SK-MEL-5 (cell line): ENCODE measurements at regions not wholly inside any gene's neighbourhood (a gene's known extent, or its start where the extent isn't known, plus 50 kb on each side); places are given as distances from the start of the nearest gene placed in this dataset.
"Not testable (repeated sequence)": the region's sequence is repeated elsewhere in the genome, so short reads cannot be mapped to it uniquely, and the experiment has no call there.

Experiments
- DNase-seq: peaks from one replicate; pipeline ENCODE4 v3.0.0-alpha.2; 2016; ENCODE audit warnings: low read depth, low spot score
- in situ Hi-C: cut with HindIII; loops from 2 replicates; pipeline ENCODE4 v1.10.0; 2016; ENCODE audit warnings: low sequenced_read_pairs, high pct_unique_total_duplicates, low pct_unique_long_range_greater_than_20kb

DNA sequence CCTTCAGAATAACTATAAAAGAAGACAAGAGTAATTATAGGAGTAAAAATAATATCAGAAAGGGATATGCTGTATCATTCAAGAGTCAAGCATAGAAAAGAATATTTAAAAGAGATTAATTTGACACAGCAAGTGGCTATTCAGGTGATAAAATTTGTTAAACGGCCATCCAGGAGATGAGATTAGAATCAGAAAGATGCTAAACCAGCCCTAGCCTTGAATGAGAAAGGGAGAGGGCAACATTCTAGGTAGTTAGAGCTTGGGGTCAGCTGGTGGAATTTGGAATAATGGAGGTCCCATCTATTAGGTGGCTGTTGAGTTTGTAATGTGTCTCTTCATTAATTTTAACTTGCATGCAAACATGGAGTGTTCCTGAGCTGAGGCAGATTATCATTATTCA, 350.5 kb upstream of the PABPC4L start:
- in situ Hi-C loops: no loop called here
- DNase-seq: no peak

DNA sequence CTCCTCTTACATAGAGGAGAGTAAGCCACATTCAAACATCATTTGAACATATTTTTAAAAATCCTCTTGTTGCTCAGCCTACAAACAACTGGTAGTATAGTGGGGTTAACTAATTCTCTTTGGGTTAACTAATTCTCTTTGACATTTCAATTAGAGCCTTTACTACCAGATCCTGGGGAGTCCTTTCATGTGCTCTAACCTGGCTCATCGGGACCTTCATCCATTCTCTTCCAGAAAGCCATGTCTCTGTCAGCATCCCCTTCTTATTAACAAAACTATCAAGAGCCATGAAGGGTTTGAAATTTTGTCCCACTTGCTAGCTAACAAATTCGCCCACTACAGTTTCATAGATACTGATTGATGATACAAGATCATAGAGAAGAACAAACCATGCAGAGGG, 349.8 kb upstream of the PABPC4L start:
- in situ Hi-C loops: no loop called here
- no peak for DNase-seq

DNA sequence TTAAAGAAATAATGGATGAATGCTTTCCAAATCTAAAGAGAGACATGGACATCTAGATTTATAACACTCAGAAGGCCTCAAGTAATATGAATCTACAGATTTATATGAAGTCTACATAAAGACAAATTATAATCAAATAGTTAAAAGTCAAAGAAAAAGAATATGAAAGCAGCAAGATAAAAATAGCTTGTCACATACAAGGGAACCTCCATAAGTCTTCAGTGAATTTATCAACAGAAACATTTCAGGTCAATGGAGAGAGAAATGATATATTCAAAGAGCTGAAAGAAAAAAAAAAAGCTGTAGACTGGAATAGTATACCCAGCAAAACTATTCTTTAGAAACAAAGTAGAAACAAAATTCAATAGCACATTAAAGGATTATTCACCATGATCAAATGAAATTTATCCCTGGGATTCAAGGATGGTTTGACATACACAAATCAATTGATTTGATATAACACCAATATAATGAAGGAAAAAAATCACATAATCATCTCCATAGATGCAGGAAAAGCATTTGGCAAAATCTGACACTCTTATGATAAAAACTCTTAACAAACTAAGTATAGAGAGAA, 346.6 kb upstream of the PABPC4L start:
- DNase-seq: no peak
- in situ Hi-C loops: no loop called here

DNA sequence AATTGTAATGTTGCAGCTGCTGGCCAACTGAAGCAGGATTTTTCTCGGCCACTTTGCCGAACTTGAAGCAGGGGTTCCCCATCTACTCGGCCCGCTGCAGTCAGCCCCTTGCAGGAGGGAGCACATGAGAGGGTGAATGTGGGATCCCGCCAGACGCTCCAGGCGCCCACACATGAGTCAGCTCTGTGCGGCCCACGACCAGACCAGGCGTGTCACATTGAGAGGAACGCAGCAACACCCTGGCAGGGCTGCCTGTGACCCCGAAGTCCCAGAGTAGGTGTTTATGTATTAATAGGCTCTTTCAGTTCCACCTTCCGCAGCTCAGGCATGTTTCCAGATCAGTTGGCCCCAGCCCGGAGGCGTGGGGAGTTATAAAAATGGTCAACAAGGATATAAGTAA, 344.7 kb upstream of the PABPC4L start:
- in situ Hi-C loops: no loop called here
- DNase-seq: no peak

DNA sequence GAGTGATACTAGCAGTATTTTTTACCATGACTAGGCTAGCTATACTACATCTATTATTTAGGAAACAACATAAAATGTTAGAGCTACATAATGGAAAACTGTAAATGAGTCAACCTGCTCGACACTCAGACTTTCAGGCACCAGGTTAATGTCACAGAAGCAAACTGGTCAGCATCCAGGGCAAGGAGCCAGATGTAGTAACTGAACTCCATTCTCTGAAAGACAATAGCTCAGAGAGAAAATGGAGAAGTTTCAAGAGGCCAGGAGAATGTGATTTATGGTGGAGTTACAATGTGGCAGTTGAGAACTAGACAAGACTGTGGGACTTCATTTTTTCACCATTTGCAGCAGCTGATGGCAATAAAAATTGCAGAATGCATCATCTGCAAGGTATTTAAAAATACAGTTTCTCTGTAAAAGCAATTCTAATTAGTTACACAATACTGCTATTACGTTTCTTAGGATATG, 342.7 kb upstream of the PABPC4L start:
- in situ Hi-C loops: no loop called here
- DNase-seq: no peak

DNA sequence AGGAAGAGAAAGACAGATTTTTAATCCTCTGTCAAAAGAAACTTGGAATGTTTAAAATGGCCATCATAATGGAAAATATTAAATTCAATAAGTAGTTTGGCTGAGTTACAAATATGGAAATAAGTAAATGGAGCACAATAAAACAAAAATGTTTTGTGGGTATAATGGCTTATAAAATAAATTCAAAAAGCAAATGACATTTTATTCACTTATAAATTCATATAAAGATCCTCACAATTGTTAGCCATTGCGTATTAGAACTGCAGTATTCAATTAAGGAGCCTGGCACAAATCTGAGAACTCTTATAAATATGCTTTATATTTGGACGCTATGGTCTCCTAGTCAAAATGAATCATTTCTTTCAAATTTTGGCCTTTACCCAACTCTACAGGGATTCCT, 339.0 kb upstream of the PABPC4L start:
- DNase-seq: no peak
- in situ Hi-C loops: no loop called here

DNA sequence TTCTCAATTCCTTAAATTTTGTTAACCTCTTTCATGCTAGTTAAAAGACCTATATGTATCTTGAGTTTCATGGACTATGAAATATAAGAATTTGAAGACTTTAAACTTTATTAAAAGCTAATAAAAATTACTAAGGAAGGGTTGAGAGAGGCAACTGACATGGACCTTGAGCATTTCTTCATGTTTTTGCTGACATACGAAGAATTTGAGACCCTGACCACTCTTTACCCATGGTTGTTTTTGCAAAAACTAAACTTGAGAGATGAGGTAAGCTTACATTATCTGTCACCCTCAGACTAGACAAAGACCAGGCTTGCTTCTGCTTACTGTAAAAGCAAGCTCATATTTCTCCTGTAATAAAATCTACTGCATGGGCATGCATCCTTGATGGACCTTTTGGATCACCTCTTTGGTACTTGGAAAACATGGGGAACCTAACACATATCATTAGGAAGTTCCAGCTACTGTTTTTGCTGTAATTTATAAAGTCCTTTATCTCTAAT, 338.2 kb upstream of the PABPC4L start:
- in situ Hi-C loops: no loop called here
- DNase-seq: no peak

DNA sequence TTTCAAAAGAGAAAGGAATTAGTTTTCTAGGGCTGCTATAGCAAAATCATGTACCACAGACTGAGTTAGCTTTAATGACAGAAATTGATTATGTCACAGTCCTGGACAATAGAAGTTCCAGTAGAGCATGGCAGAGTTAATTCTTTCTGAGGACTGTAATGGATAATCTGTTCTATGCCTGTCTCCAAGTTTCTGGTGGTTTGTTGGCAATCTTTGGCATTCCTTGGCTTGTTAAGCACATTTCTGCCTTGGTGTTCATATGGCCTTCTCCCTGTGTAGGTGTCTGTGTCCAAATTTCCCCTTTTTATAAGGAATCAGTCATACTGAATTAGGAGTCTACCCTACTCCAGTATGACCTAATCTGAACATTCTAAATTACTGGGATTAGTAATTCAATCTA, 336.1 kb upstream of the PABPC4L start:
- DNase-seq: no peak
- in situ Hi-C loops: no loop called here

DNA sequence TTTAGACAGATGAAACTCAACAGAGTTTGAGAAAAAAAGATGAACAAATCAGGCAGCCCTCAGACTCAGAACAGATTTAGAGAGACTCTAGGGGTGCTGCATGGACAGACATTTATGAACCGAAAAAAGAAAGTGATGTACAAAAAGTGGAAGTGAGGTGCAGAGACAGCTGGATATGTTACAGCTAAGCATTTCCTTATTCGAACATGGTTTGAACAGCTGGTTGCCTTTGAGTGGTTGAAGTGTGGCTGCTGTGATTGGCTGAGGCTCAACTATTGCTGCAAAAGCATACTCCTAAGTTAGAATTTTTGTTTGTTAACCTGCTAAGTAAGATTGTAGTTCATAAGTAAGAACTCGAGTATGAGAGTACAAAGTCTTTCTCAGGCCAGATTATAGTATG, 331.5 kb upstream of the PABPC4L start:
- in situ Hi-C loops: no loop called here
- no peak for DNase-seq

DNA sequence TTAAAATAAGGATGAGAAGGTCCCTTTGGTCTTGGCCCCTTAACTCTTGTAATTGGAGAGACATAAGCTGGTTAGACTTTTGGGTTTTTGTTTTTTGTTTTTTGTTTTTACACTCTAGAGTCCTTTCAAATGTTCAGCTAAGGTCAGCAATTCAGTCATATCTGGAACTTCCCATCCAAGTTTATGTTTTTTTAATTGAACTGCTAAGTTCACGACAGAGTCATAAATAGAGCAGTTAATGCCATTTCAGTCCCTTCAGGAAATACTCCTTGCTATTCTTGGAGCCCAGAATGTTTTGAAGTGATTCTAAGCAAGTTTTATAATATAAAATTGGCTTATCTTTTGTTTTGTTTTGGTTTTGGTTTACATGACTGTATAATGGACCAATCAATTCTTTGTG, 329.4 kb upstream of the PABPC4L start:
- in situ Hi-C loops: no loop called here
- DNase-seq: no peak

DNA sequence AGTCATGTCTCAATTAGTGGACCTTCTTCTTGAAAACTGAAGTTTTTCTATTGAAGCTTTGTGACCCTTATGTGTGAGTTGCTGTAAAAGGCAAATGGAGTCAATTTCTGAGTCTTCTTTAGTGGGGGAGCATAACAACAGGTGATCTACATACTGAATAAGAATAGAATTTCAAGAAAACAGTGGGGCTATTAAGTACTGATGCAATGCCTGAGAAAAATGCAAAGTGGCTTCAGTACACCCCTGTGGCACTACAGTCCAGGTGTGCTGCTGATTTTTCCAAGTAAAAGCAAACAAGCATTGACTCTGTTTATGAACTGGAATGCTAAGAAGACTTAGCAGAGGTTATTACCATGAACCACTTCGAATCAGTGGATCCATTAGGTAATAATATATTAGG, 328.0 kb upstream of the PABPC4L start:
- in situ Hi-C loops: no loop called here
- DNase-seq: no peak

DNA sequence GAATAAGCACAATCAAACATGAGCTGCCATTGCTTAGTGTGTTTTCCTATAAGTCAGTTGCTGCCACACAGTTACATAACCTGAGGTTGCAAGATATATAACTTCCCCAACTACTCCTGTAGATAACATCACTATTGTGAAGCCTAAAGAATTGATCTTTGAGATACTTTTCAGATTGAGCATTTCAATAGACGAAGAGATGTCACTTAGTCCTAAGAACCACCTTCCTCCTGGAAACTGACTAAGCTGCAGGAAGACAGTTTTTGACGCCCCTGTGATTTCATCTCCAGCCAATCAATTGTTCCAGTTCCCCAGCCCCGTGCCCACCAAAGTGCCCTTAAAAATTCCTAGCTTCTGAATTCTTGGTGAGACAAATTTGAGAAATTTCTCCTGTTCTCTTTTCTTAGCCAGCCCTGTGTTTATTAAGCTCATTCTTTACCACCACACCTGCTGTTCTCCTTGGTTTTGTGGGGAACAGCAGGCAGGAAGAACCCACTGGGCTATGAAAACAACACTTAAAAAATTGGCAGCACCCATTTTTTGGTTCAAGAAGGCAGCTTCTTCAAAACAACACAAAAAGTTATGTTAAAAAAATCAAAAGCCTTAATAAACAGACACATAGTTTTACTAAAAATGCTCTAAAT, 317.1 kb upstream of the PABPC4L start:
- in situ Hi-C loops: no loop called here
- no peak for DNase-seq

DNA sequence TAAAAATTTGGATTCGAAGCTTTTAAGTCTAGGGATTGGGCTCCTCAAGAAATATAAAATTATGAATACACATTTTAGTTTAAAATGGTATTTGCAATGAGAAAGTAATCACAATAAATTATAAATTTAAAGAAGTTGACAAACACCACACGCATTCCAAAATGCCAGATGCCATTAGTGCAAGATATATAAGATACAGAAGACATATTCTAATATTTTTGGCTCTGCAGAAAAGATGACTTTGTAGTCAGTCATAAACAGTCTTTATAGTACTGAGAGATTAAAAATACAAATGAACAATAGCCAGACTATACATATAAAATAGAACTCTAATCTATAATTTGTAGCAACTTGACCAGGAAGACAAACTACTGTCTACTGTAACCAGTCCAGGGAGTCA, 309.0 kb upstream of the PABPC4L start:
- DNase-seq: no peak
- in situ Hi-C loops: no loop called here

DNA sequence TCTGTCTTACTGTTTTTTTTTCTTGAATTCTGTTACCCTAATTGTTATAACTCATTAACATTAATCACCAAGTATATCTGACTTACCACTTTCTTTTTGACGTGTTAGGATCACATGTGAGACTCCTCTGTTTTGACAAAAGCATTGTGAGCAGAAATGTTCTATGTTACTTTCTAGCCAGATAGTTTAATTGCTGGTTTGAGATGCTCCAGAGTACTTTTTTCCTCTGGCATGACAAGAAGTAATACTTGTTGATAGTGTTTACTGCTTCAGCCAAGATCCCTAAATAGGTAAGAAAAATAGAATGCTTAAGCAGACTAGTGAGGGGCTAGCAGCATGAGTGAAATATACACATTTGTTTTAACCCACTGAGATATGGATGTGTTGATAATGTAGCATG, 303.9 kb upstream of the PABPC4L start:
- in situ Hi-C loops: no loop called here
- no peak for DNase-seq

DNA sequence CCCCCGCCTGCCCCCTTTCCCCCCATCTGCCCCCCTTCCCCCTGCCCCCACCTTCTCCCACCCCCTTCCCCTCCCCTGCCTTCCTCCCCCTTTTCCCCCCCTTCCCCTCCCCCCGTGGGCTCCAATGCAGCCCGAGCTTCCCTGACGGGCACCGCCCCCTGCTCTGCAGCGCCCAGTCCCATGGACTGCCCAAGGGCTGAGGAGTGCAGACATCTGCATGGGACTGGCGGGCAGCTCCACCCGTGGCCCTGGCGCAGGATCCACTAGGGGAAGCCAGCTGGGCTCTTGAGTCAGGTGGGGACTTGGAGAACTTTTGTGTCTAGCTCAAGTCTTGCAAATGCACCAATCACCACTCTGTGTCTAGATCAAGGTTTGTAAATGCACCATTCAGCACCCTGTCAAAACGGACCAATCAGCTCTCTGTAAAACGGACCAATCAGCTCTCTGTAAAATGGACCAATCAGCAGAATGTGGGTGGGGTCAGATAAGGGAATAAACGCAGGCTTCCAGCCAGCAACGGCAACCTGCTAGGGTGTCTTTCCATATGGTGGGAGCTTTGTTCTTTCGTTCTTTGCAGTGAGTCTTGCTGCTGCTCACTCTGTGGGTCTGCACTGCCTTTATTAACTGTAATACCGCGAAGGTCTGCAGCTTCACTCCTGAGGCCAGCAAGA, 300.5 kb upstream of the PABPC4L start:
- no peak for DNase-seq
- in situ Hi-C loops: no loop called here

DNA sequence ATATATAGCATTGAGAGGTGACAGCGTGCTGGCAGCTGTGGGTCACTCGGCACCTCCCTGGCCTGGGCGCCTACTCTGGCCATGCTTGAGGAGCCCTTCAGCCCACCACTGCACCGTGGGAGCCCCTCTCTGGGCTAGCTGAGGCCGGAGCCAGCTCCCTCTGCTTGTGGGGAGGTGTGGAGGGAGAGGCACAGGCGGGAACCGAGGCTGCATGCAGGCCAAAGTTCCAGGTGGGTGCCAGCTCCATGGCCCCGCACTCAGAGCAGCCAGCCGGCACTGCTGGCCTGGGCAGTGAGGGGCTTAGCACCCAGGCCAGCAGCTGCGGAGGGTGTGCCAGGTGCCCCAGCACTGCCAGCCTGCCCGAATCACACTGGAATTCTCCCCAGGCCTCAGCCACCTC, 299.9 kb upstream of the PABPC4L start:
- in situ Hi-C loops: not testable (repeated sequence)

DNA sequence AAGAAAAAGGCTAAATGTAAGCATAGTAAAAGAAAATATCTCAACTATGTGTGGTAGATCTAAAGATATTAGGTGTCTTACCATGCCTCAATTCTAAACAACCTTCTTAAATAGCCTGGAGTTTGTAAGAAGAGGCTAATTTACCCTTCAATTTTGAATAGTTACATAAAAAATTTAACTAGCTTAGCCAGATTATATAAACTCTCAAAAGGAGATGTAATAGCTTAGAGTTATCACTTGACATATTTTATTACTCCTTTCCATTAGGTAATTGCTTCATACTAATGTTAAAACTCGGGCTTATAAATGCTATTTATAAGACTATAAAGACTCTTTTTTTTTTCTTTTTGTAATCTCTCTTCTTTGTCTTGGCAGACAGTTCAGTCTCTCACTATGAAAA, 297.5 kb upstream of the PABPC4L start:
- DNase-seq: no peak
- in situ Hi-C loops: no loop called here

More for the DNA sequence above, 299.9 kb upstream of the PABPC4L start:
- not testable (repeated sequence) for DNase-seq

DNA sequence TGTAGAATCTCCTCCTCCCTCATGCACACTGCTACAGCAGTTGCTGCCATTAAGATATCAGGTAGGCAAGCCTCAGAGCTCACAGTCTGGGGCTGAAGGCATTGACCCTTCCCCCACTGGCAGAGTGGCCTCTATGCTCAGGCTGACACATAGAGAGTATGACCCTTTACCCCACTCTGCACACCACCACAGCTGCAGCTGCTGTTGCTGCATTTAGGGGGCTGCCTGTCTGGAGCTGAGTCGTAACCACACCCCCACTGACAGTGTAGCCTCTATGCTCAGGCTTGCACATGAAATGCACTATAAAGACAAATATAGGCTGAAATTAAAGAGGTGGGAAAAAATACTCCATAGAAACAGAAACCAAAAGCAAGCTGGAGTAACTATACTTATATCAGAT, 289.3 kb upstream of the PABPC4L start:
- in situ Hi-C loops: no loop called here
- DNase-seq: no peak

DNA sequence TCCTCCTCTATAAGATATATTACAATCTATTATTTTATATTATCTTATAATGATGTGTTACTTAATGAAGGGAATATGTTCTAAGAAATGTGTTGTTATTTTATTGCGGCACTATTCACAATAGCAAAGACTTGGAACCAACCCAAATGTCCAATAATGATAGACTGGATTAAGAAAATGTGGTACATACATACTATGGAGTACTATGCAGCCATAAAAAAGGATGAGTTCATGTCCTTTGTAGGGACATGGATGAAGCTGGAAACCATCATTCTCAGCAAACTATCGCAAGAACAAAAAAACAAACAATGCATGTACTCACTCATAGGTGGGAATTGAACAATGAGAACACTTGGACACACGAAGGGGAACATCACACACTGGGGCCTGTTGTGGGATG, 281.9 kb upstream of the PABPC4L start:
- DNase-seq, in situ Hi-C loops: not testable (repeated sequence)
